Esophagus squamous epithelium (tissue), 5 donors: ENCODE measurements at regions not wholly inside any gene's neighbourhood (a gene's known extent, or its start where the extent isn't known, plus 50 kb on each side); places are given as distances from the start of the nearest gene placed in this dataset.

Experiments
- DNase-seq: peaks from one replicate; lab custom pipeline; 2025; lab: John Stamatoyannopoulos, UW
- H3K27ac ChIP-seq, 4 donors: fragments of 200-600 bp; sonication (generic); one replicate each; pipeline ENCODE4 v1.5.1; 2016 to 2019; ENCODE audit warnings: mild to moderate bottlenecking in 1 of 4
- H3K27me3 ChIP-seq, 4 donors: fragments of 200-600 bp; sonication (generic); 1 replicate in 3 of 4; 2 replicates in 1 of 4; pipeline versions ENCODE4 v1.5.1 to v1.6.0; 2017 to 2021; ENCODE audit warnings: antibody characterized with exemption in 1 of 4
- H3K36me3 ChIP-seq, 3 donors: fragments of 200-600 bp; sonication (generic); one replicate each; pipeline ENCODE4 v1.5.1; 2016 to 2019
- H3K4me1 ChIP-seq, 3 donors: fragments of 200-600 bp; sonication (generic); one replicate each; pipeline ENCODE4 v1.5.1; 2017 to 2019
- H3K4me3 ChIP-seq, 4 donors: fragments of 200-600 bp; sonication (generic); 1 replicate in 3 of 4; 2 replicates in 1 of 4; pipeline ENCODE4 v1.5.1; 2016 to 2019; ENCODE audit warnings: mild to moderate bottlenecking in 2 of 4, moderate library complexity in 1 of 4
- H3K9me3 ChIP-seq, 3 donors: fragments of 200-600 bp; sonication (generic); one replicate each; pipeline ENCODE4 v1.5.1; 2016 to 2019
- POLR2A ChIP-seq, 4 donors: fragments of 450-650 bp; IDR thresholded peaks; one replicate each; pipeline ENCODE4 v1.6.1; 2017; ENCODE audit warnings: antibody characterized with exemption in 4 of 4, mild to moderate bottlenecking in 4 of 4, moderate library complexity in 3 of 4
- WGBS, 2 donors: methylation state at CpG; one replicate each; pipeline ENCODE4 v1.1.5; 2018; 5-methylcytosine and 5-hydroxymethylcytosine counted together
- intact Hi-C: fragments of 100-400 bp; cut with DNase I; formaldehyde crosslinking; loops from one replicate; pipeline ENCODE4 v1.15.0; 2022
- TF ChIP-seq, protein P1 (sequence below), 6 experiments: fragments of 450-650 bp in 4 of 6; fragments of 200-600 bp in 2 of 6; sonication (generic) in 2 of 6; IDR thresholded peaks; one replicate each; pipeline ENCODE4 v1.5.1; 2016 to 2019; ENCODE audit warnings: antibody characterized with exemption in 6 of 6, mild to moderate bottlenecking in 4 of 6, moderate library complexity in 4 of 6
- donor health status: DM: yes; HTN: yes; CAD: no.

DNA sequence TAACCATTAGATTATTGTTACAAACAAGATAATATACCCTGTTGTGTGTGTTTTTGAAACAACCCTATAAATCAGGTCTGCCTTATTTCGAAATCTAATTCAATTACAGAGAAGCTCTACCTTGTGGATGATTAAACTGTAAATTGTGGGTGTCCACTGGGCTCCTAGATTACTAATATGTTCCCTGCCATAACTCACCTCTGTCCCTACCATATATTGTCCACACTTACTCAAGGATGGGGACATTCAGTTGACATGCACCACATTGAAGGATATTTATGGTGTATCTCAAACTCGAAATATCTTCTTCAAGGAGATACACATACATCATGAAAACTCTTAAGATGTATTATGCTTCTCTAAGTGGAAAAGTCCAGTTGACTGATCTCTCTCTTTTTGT, 617.6 kb upstream of the EEF2KMT start:
- TF ChIP-seq, protein P1, sequence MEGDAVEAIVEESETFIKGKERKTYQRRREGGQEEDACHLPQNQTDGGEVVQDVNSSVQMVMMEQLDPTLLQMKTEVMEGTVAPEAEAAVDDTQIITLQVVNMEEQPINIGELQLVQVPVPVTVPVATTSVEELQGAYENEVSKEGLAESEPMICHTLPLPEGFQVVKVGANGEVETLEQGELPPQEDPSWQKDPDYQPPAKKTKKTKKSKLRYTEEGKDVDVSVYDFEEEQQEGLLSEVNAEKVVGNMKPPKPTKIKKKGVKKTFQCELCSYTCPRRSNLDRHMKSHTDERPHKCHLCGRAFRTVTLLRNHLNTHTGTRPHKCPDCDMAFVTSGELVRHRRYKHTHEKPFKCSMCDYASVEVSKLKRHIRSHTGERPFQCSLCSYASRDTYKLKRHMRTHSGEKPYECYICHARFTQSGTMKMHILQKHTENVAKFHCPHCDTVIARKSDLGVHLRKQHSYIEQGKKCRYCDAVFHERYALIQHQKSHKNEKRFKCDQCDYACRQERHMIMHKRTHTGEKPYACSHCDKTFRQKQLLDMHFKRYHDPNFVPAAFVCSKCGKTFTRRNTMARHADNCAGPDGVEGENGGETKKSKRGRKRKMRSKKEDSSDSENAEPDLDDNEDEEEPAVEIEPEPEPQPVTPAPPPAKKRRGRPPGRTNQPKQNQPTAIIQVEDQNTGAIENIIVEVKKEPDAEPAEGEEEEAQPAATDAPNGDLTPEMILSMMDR (IDR thresholded peaks at IDR 0.05) = no peak
- TF ChIP-seq POLR2A (IDR thresholded peaks at IDR 0.05) = no peak
- Histone ChIP-seq H3K36me3 (no peaks in the 10 kb centered on the region), H3K27me3 (no peaks in the 10 kb centered on the region), H3K9me3 (no peaks in the 10 kb centered on the region), H3K27ac (no peak overlapping the region), H3K4me1 (no peaks in the 10 kb centered on the region), H3K4me3 (no peak overlapping the region)
- no peak for DNase-seq
- WGBS, 2 donors = 34 to 60% methylated on average over 2 of the region's 2 CpGs
- intact Hi-C loops = no loop called here

GRCh38 chr16:5709889-5710288, 612.3 kb upstream of the EEF2KMT start:
- Histone ChIP-seq H3K9me3 (no peaks in the 10 kb centered on the region), H3K36me3 (no peaks in the 10 kb centered on the region), H3K4me3 (no peak overlapping the region), H3K27me3 (no peaks in the 10 kb centered on the region), H3K27ac (no peak overlapping the region), H3K4me1 (no peaks in the 10 kb centered on the region)
- no peak for DNase-seq
- 39 to 55% methylated on average over 4 to 6 of the region's 6 CpGs for WGBS, 2 donors
- TF ChIP-seq, protein P1 (IDR thresholded peaks at IDR 0.05) = no peak
- no peak for TF ChIP-seq POLR2A (IDR thresholded peaks at IDR 0.05)
- intact Hi-C loops = no loop called here

DNA sequence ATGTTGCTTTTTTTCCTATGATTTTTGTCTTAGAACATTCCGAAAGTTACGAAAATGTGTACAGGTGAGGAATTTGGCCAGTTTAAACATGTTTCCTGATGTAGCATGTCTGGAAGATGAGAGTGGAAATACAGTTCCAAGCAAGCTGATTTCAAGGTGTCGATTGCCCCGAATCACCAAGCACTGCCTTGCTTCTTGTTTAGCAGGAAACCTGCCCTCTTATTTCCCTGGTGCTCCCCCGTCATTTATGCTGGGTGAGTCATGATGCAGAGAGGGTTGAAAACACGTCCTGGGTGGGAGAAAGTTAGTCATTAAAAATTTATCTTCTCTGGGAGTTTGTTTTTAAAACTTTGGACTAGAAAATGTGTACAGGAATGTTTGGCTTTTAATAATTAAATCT, 608.6 kb upstream of the EEF2KMT start:
- 30 to 37% methylated on average over 6 of the region's 6 CpGs for WGBS, 2 donors
- Histone ChIP-seq H3K4me1 (no peaks in the 10 kb centered on the region), H3K4me3 (no peak overlapping the region), H3K27me3 (no peaks in the 10 kb centered on the region), H3K27ac (no peak overlapping the region), H3K9me3 (no peaks in the 10 kb centered on the region), H3K36me3 (no peaks in the 10 kb centered on the region)
- TF ChIP-seq, protein P1 (IDR thresholded peaks at IDR 0.05) = no peak
- TF ChIP-seq POLR2A (IDR thresholded peaks at IDR 0.05) = no peak
- no peak for DNase-seq
- intact Hi-C loops = no loop called here

GRCh38 chr16:5704271-5704670, 606.7 kb upstream of the EEF2KMT start:
- TF ChIP-seq POLR2A (IDR thresholded peaks at IDR 0.05) = no peak
- TF ChIP-seq, protein P1 (IDR thresholded peaks at IDR 0.05) = no peak
- DNase-seq = no peak
- WGBS, 2 donors = 61 to 71% methylated on average over 4 of the region's 4 CpGs
- H3K4me1 ChIP-seq = no peaks in the 10 kb centered on the region
- H3K27ac ChIP-seq = no peak overlapping the region
- H3K27me3 ChIP-seq = no peaks in the 10 kb centered on the region
- no peaks in the 10 kb centered on the region for H3K36me3 ChIP-seq
- H3K4me3 ChIP-seq = no peak overlapping the region
- H3K9me3 ChIP-seq = no peaks in the 10 kb centered on the region
- intact Hi-C loops = no loop called here

DNA sequence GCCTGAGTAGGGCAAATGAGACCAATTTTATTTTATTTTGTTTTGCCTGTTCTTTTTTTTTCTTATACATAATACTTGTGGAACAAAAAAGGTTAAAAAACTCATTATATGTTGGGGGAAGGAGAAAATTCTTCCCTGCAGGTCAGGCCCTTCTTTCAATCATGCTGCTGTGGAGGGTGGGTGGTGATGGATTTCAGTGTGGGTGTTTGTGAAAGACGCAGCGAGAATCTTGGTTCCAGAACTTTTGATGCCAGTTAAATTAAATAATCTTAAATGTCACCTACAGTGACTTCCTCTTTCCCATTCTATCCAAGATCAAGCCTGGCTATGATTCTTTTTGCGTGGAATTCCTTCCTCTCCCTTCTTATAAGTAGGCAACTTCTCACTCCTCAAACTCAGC, 595.8 kb upstream of the EEF2KMT start:
- DNase-seq = no peak
- no peak for TF ChIP-seq POLR2A (IDR thresholded peaks at IDR 0.05)
- TF ChIP-seq, protein P1 (IDR thresholded peaks at IDR 0.05) = no peak
- Histone ChIP-seq H3K4me1 (no peaks in the 10 kb centered on the region), H3K27ac (no peak overlapping the region), H3K9me3 (no peaks in the 10 kb centered on the region), H3K4me3 (no peak overlapping the region), H3K27me3 (no peaks in the 10 kb centered on the region), H3K36me3 (no peaks in the 10 kb centered on the region)
- intact Hi-C loops = no loop called here
- 77 to 79% methylated on average over 3 of the region's 3 CpGs for WGBS, 2 donors
